ENCODE measurements at regions not wholly inside any gene's neighbourhood (a gene's known extent, or its start where the extent isn't known, plus 50 kb on each side); places are given as distances from the start of the nearest gene placed in this dataset.

DNA sequence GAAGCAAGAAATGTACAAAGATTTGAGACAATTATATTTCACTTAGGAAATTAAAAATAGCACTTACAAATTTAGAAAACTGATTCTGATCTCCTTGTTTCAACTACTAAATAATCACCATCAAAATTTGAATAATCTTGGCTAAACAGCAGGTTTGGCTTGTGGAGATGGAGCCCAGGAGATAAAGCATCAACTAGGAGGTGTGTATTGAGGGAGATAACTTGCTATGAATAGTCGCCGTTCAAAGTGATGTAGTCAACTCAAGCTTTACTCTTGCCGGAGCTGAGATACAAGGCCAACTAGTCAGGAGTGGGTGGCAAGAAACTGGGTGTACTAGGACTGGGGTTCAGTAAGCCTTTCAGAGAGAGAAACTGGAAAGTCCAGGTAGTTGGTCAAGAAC is 117.7 kb downstream of the TRMT11 start:
- TF ChIP-seq, protein P1, sequence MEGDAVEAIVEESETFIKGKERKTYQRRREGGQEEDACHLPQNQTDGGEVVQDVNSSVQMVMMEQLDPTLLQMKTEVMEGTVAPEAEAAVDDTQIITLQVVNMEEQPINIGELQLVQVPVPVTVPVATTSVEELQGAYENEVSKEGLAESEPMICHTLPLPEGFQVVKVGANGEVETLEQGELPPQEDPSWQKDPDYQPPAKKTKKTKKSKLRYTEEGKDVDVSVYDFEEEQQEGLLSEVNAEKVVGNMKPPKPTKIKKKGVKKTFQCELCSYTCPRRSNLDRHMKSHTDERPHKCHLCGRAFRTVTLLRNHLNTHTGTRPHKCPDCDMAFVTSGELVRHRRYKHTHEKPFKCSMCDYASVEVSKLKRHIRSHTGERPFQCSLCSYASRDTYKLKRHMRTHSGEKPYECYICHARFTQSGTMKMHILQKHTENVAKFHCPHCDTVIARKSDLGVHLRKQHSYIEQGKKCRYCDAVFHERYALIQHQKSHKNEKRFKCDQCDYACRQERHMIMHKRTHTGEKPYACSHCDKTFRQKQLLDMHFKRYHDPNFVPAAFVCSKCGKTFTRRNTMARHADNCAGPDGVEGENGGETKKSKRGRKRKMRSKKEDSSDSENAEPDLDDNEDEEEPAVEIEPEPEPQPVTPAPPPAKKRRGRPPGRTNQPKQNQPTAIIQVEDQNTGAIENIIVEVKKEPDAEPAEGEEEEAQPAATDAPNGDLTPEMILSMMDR (IDR thresholded peaks at IDR 0.05) = no peak
- TF ChIP-seq POLR2A (IDR thresholded peaks at IDR 0.05) = no peak

All from body of pancreas (tissue), 4 donors.